T-cell (primary cell): ENCODE measurements at regions not wholly inside any gene's neighbourhood (a gene's known extent, or its start where the extent isn't known, plus 50 kb on each side); places are given as distances from the start of the nearest gene placed in this dataset.

ENCODE experiments used
- ATAC-seq, 4 experiments: fragments of 200-7000 bp in 3 of 4; fragments of 150-1000 bp in 1 of 4; cut with Tn5 transposase; replicated peaks in 1 of 4; 1 replicate in 3 of 4; 2 replicates in 1 of 4; pipeline ENCODE4 v1.10.0; 2021; ENCODE audit warnings: moderate library complexity in 3 of 4, mild to moderate bottlenecking in 2 of 4, moderate number of reproducible peaks in 1 of 4
- CTCF ChIA-PET, 2 donors: fragments of 300-600 bp; sonication (Branson Sonifier 250); formaldehyde crosslinking; loops; one replicate each; lab custom pipeline; 2022; ENCODE audit warnings: antibody characterized with exemption in 2 of 2; lab: Charles Lee
- POLR2A ChIA-PET, 2 donors: fragments of 300-600 bp; sonication (Branson Sonifier 250); formaldehyde crosslinking; loops; one replicate each; lab custom pipeline; 2022; ENCODE audit warnings: antibody characterized with exemption in 2 of 2; lab: Charles Lee
- DNase-seq, 35 experiments: peaks; one replicate each; pipeline versions ENCODE4 v3.0.0 to v3.0.0-alpha.2; 2013 to 2023
- H3K27ac ChIP-seq: one replicate; pipeline ENCODE4 v1.5.1; 2013; ENCODE audit warnings: low read length
- H3K27me3 ChIP-seq, 2 experiments: replicated peaks in 1 of 2; 1 replicate in 1 of 2; 2 replicates in 1 of 2; pipeline versions ENCODE4 v1.6.1 to v1.7.0; 2013; ENCODE audit warnings: low read length in 1 of 2, mixed read lengths in 1 of 2; ENCODE audit not compliant: control insufficient read depth in 2 of 2, insufficient read depth in 2 of 2; ENCODE audit errors: extremely low read depth in 1 of 2
- H3K36me3 ChIP-seq, 2 donors: 1 replicate in 1 of 2; 2 replicates in 1 of 2; pipeline versions ENCODE4 v1.6.1 to v1.7.0; 2013; ENCODE audit warnings: low read length in 1 of 2; ENCODE audit not compliant: control insufficient read depth in 2 of 2, insufficient read depth in 1 of 2; ENCODE audit errors: extremely low read depth in 1 of 2
- H3K4me1 ChIP-seq, 2 experiments: 1 replicate in 1 of 2; 2 replicates in 1 of 2; pipeline versions ENCODE4 v1.6.1 to v1.7.0; 2013; ENCODE audit warnings: low read length in 2 of 2, mixed read lengths in 1 of 2; ENCODE audit not compliant: insufficient read depth in 2 of 2, control insufficient read depth in 1 of 2; ENCODE audit errors: extremely low read depth in 1 of 2
- H3K4me3 ChIP-seq, 2 donors: 1 replicate in 1 of 2; 2 replicates in 1 of 2; pipeline versions ENCODE4 v1.5.1 to v1.7.0; 2013; ENCODE audit warnings: mild to moderate bottlenecking in 2 of 2, low read length in 1 of 2, moderate library complexity in 1 of 2; ENCODE audit not compliant: control insufficient read depth in 1 of 2; ENCODE audit errors: extremely low read depth in 1 of 2
- H3K9me3 ChIP-seq: 2 replicates; pipeline ENCODE4 v1.7.0; 2013
- H3K27ac Mint-ChIP-seq, 2 donors: one replicate each; pipeline ENCODE4 v1.8.0; 2020 to 2021; ENCODE audit warnings: mild to moderate bottlenecking in 2 of 2, mixed read lengths in 2 of 2
- H3K27me3 Mint-ChIP-seq, 2 donors: one replicate each; pipeline ENCODE4 v1.8.0; 2021 to 2022; ENCODE audit warnings: mixed read lengths in 2 of 2
- H3K36me3 Mint-ChIP-seq: one replicate; pipeline ENCODE4 v1.8.0; 2021; ENCODE audit warnings: mixed read lengths
- H3K4me1 Mint-ChIP-seq, 3 donors: one replicate each; pipeline ENCODE4 v1.8.0; 2020 to 2022; ENCODE audit warnings: mixed read lengths in 3 of 3, mild to moderate bottlenecking in 1 of 3
- H3K4me3 Mint-ChIP-seq, 3 donors: one replicate each; pipeline ENCODE4 v1.8.0; 2020 to 2022; ENCODE audit warnings: mild to moderate bottlenecking in 3 of 3, mixed read lengths in 3 of 3, moderate library complexity in 3 of 3
- H3K9me3 Mint-ChIP-seq, 3 donors: one replicate each; pipeline ENCODE4 v1.8.0; 2020 to 2022; ENCODE audit warnings: mixed read lengths in 3 of 3
- WGBS: methylation state at CpG from one replicate; pipeline ENCODE4 v1.1.5; 2013; ENCODE audit warnings: missing lambda C conversion rate; ENCODE audit not compliant: insufficient coverage; 5-methylcytosine and 5-hydroxymethylcytosine counted together

DNA sequence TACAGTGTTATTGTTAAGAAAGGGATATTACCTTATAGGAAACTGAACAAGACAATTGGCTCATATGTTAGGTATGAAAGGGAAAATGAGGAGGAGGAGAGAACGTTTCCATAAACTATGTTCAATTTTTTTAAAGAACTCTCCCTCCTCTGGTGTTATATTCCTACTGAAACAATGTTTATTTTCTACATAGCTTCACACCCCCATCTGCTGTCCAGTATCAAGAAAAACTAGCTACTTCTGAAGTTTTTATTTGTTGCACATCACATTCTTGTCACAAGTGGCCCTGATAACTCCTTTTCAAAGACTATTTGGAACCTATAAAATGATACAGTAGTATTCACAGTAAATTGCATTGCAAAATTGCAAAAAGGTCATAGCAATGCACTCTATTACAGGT, 223.4 kb upstream of the FAM174A start:
- no peaks in the 10 kb centered on the region for H3K36me3 Mint-ChIP-seq
- no peaks in the 10 kb centered on the region for H3K36me3 ChIP-seq
- DNase-seq (no peak), ATAC-seq (no peak)
- H3K4me1 ChIP-seq = no peaks in the 10 kb centered on the region
- WGBS = no CpG with 5 or more reads among the region's 1 CpG
- no peak overlapping the region for H3K4me3 ChIP-seq
- ChIA-PET CTCF (no interaction called here), POLR2A (no interaction called here)
- H3K9me3 Mint-ChIP-seq = peaks cover 5 to 16% (median 8%) of the 10 kb centered on the region in 3 donors
- H3K9me3 ChIP-seq = no peaks in the 10 kb centered on the region
- no peak overlapping the region for H3K4me3 Mint-ChIP-seq
- H3K27ac Mint-ChIP-seq = no peak overlapping the region
- no peak overlapping the region for H3K27ac ChIP-seq
- no peaks in the 10 kb centered on the region for H3K4me1 Mint-ChIP-seq
- H3K27me3 Mint-ChIP-seq = no peaks in the 10 kb centered on the region
- no peaks in the 10 kb centered on the region for H3K27me3 ChIP-seq

DNA sequence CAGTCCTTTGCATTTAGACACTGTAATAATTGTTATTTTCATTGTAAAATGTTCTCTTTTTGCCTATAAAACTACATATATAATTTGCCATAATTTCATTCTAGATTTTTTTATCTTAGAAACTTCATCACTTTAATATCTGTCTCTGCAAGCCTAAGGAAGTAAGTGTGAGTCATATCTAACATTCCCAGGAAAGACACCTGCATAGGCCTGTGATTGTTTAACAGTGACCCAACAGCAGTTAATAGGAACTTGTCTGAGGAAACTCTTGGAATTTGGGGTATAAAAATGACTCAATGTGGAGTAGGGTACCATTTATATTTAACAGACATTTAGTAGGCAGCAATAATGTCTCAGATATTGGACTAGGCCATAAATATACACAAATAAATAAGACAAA, 229.2 kb upstream of the FAM174A start:
- Mint-ChIP-seq H3K27ac (no peak overlapping the region), H3K9me3 (peaks cover 0 to 4% (median 1%) of the 10 kb centered on the region in 3 donors), H3K27me3 (no peaks in the 10 kb centered on the region), H3K36me3 (no peaks in the 10 kb centered on the region), H3K4me1 (no peaks in the 10 kb centered on the region), H3K4me3 (no peak overlapping the region)
- Histone ChIP-seq H3K9me3 (no peaks in the 10 kb centered on the region), H3K4me3 (no peak overlapping the region), H3K36me3 (no peaks in the 10 kb centered on the region), H3K27ac (no peak overlapping the region), H3K27me3 (no peaks in the 10 kb centered on the region), H3K4me1 (no peaks in the 10 kb centered on the region)
- DNase-seq (no peak), ATAC-seq (no peak)
- ChIA-PET CTCF (no interaction called here), POLR2A (no interaction called here)

DNA sequence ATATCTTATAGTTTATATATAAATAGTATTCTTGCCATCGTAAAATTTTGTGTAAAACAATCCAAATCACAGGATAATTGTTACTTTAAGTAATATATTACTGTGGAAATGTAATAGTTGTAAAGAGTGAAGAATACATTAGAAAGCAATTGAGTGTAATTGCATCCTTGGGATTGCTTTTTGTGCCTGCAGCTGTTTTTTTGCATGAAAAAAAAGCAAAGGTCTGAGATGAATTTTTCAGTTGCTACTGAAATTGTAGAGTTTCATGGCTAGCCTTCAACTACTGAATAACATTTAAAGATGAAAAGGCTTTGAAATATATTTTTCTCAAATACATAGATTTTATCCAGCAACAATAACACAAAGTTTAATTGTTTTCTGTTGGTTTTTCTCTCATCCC, 232.0 kb upstream of the FAM174A start:
- ChIA-PET POLR2A (no interaction called here), CTCF (no interaction called here)
- Mint-ChIP-seq H3K4me3 (no peak overlapping the region), H3K4me1 (no peaks in the 10 kb centered on the region), H3K27me3 (no peaks in the 10 kb centered on the region), H3K36me3 (no peaks in the 10 kb centered on the region), H3K27ac (no peak overlapping the region), H3K9me3 (peaks cover 0 to 4% (median 2%) of the 10 kb centered on the region in 3 donors)
- no peak overlapping the region for H3K27ac ChIP-seq
- WGBS = no CpG with 5 or more reads among the region's 1 CpG
- no peaks in the 10 kb centered on the region for H3K4me1 ChIP-seq
- H3K36me3 ChIP-seq = no peaks in the 10 kb centered on the region
- no peaks in the 10 kb centered on the region for H3K27me3 ChIP-seq
- ATAC-seq = no peak
- H3K9me3 ChIP-seq = no peaks in the 10 kb centered on the region
- no peak for DNase-seq
- H3K4me3 ChIP-seq = no peak overlapping the region

DNA sequence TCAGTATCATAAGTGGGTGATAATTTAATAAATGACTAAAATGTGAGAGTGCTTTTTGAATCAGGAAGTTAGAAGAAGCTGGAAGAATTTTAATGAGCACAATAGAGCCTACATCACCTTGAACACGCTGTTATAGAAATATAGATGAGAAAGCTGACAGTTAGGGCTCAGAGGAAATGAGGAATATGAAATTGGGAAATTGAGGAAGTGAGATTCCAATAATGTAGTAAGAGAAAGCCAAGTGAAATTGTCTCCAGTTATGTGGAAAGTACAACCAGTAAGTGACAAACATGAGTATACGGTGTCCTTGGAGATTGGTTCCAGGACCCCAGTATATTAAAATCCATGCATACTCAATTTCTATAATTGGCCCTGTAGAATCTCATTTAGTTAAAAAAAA, 235.9 kb upstream of the FAM174A start:
- Histone ChIP-seq H3K36me3 (no peaks in the 10 kb centered on the region), H3K9me3 (no peaks in the 10 kb centered on the region), H3K4me1 (no peaks in the 10 kb centered on the region), H3K27ac (no peak overlapping the region), H3K27me3 (no peaks in the 10 kb centered on the region), H3K4me3 (no peak overlapping the region)
- no peaks in the 10 kb centered on the region for H3K27me3 Mint-ChIP-seq
- H3K27ac Mint-ChIP-seq = no peak overlapping the region
- no peak for ATAC-seq
- H3K36me3 Mint-ChIP-seq = no peaks in the 10 kb centered on the region
- peaks cover 0 to 2% (median 0%) of the 10 kb centered on the region in 3 donors for H3K9me3 Mint-ChIP-seq
- H3K4me3 Mint-ChIP-seq = no peak overlapping the region
- no peaks in the 10 kb centered on the region for H3K4me1 Mint-ChIP-seq
- DNase-seq = no peak
- ChIA-PET CTCF (no interaction called here), POLR2A (no interaction called here)
- 100% methylated on average over 1 of the region's 2 CpGs for WGBS

DNA sequence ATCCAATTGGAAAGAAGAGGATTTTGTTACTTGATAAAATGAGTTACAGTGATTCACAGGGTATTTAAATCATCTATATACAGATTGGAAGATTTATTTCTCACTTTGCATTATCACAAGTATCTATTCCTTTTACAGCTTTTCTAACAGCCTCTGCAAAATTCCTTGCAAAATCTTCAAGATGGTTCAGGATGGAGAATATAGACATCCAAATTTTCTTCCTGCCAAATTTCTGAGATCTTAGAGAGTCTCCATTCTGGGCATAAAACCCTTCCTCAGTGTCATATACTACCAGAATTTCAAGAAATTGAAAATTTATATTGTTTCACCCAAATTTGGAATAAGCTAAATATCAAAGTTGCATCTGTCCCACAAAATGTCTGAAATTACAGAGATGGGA, 259.1 kb upstream of the FAM174A start:
- ChIA-PET CTCF (no interaction called here), POLR2A (interaction anchor here in 1 of 2 donors (0.6 kb wide), 1 partner anchor 322 kb away, joined by 3 read pairs; no protein-coding TSS in a partner anchor)
- Histone ChIP-seq H3K4me1 (no peaks in the 10 kb centered on the region), H3K27ac (no peak overlapping the region), H3K27me3 (no peaks in the 10 kb centered on the region), H3K36me3 (no peaks in the 10 kb centered on the region), H3K9me3 (no peaks in the 10 kb centered on the region), H3K4me3 (no peak overlapping the region)
- H3K36me3 Mint-ChIP-seq = no peaks in the 10 kb centered on the region
- no peak for DNase-seq
- ATAC-seq = no peak
- H3K4me1 Mint-ChIP-seq = no peaks in the 10 kb centered on the region
- peaks cover 3 to 4% (median 3%) of the 10 kb centered on the region in 3 donors for H3K9me3 Mint-ChIP-seq
- H3K27ac Mint-ChIP-seq = no peak overlapping the region
- no peaks in the 10 kb centered on the region for H3K27me3 Mint-ChIP-seq
- no peak overlapping the region for H3K4me3 Mint-ChIP-seq

DNA sequence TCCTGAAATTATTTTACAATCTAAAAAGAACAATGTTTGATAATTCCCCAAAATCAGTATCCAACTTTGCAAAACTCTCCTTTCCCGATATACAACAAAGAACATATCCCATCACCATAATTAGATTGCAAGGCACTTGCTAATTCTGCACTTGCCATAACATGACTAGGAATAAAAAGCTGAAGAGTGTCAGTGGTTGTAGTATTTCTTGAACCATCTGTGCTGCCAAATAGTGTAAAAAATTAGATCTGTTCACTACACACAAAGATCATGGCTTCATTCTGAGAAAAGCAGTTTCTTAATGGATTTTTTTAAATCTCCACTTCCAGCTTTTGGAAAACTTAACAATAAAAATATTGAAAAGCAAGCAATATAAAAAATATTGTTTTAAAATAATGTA, 259.5 kb upstream of the FAM174A start:
- no peaks in the 10 kb centered on the region for H3K36me3 Mint-ChIP-seq
- peaks cover 0 to 3% of the 10 kb centered on the region in 2 donors for H3K27me3 Mint-ChIP-seq
- ATAC-seq (no peak), DNase-seq (no peak)
- peaks cover 3 to 4% (median 3%) of the 10 kb centered on the region in 3 donors for H3K9me3 Mint-ChIP-seq
- no peaks in the 10 kb centered on the region for H3K9me3 ChIP-seq
- WGBS = no CpG with 5 or more reads among the region's 1 CpG
- H3K4me3 Mint-ChIP-seq = no peak overlapping the region
- H3K27ac ChIP-seq = no peak overlapping the region
- no peaks in the 10 kb centered on the region for H3K27me3 ChIP-seq
- H3K36me3 ChIP-seq = no peaks in the 10 kb centered on the region
- H3K4me3 ChIP-seq = no peak overlapping the region
- no peak overlapping the region for H3K27ac Mint-ChIP-seq
- no peaks in the 10 kb centered on the region for H3K4me1 ChIP-seq
- CTCF ChIA-PET = no interaction called here
- POLR2A ChIA-PET = no interaction called here
- no peaks in the 10 kb centered on the region for H3K4me1 Mint-ChIP-seq
